H1 (cell line): ENCODE measurements at regions not wholly inside any gene's neighbourhood (a gene's known extent, or its start where the extent isn't known, plus 50 kb on each side); places are given as distances from the start of the nearest gene placed in this dataset.
"Not testable (repeated sequence)": the region's sequence is repeated elsewhere in the genome, so short reads cannot be mapped to it uniquely, and the experiment has no call there.

Experiments
- CTCF ChIA-PET: fragments of 300-600 bp; sonication (Branson Sonifier 250); formaldehyde crosslinking; loops from one replicate; lab custom pipeline; 2021; ENCODE audit not compliant: partially characterized antibody; lab: Charles Lee
- POLR2A ChIA-PET: fragments of 300-600 bp; sonication (Branson Sonifier 250); formaldehyde crosslinking; loops from one replicate; lab custom pipeline; 2021; ENCODE audit warnings: inconsistent platforms; ENCODE audit not compliant: partially characterized antibody; lab: Charles Lee
- DNase-seq, 2 experiments: peaks; one replicate each; pipeline versions ENCODE4 v3.0.0 to v3.0.0-alpha.2; 2010 to 2022; ENCODE audit warnings: low spot score in 2 of 2, low read depth in 1 of 2, mixed read lengths in 1 of 2
- FAIRE-seq: peaks from 2 replicates; lab custom pipeline; 2011; peaks lifted over from hg19 to GRCh38; lab: Jason Lieb, UNC
- H2AFZ ChIP-seq: 2 replicates; pipeline ENCODE4 v1.8.1; 2012; ENCODE audit warnings: low read length, inconsistent platforms
- H2AK5ac ChIP-seq: 2 replicates; pipeline ENCODE4 v1.6.1; 2013; ENCODE audit warnings: low read depth, low read length
- H2BK120ac ChIP-seq: replicated peaks from 2 replicates; pipeline ENCODE3; 2013; ENCODE audit warnings: low read depth, low read length, inconsistent platforms
- H2BK12ac ChIP-seq: 2 replicates; pipeline ENCODE4 v1.6.1; 2013; ENCODE audit warnings: low read depth, low read length
- H2BK15ac ChIP-seq: 2 replicates; pipeline ENCODE4 v1.6.1; 2013; ENCODE audit warnings: low read length
- H2BK20ac ChIP-seq: 2 replicates; pipeline ENCODE4 v1.6.1; 2013; ENCODE audit warnings: low read length
- H2BK5ac ChIP-seq: 2 replicates; pipeline ENCODE4 v1.6.1; 2013; ENCODE audit warnings: low read depth, low read length
- H3K14ac ChIP-seq: 2 replicates; pipeline ENCODE4 v1.6.1; 2013; ENCODE audit warnings: inconsistent platforms; ENCODE audit not compliant: insufficient read length
- H3K18ac ChIP-seq: 2 replicates; pipeline ENCODE4 v1.6.1; 2013; ENCODE audit warnings: low read length; ENCODE audit errors: extremely low read depth
- H3K23ac ChIP-seq: 2 replicates; pipeline ENCODE4 v1.6.1; 2013; ENCODE audit warnings: inconsistent platforms; ENCODE audit not compliant: insufficient read length
- H3K23me2 ChIP-seq: 2 replicates; pipeline ENCODE4 v1.6.1; 2013; ENCODE audit warnings: low read depth, low read length
- H3K27ac ChIP-seq: 2 replicates; pipeline ENCODE4 v1.6.1; 2011; ENCODE audit warnings: low read depth, low read length, inconsistent platforms
- H3K27me3 ChIP-seq, 4 experiments: replicated peaks in 1 of 4; 1 replicate in 1 of 4; 2 replicates in 3 of 4; pipeline versions ENCODE4 v1.6.1 to v1.8.1; 2011 to 2013; ENCODE audit warnings: low read length in 3 of 4, mild to moderate bottlenecking in 3 of 4, inconsistent platforms in 2 of 4, mixed read lengths in 2 of 4, moderate library complexity in 1 of 4; ENCODE audit not compliant: control insufficient read depth in 3 of 4, insufficient read depth in 3 of 4; ENCODE audit errors: extremely low read depth in 1 of 4
- H3K36me3 ChIP-seq, 4 experiments: 2 replicates each; pipeline versions ENCODE4 v1.6.1 to v1.8.1; 2011 to 2013; ENCODE audit warnings: mild to moderate bottlenecking in 4 of 4, low read length in 3 of 4, moderate library complexity in 2 of 4, control low read depth in 1 of 4, inconsistent platforms in 1 of 4; ENCODE audit not compliant: insufficient read depth in 4 of 4, control insufficient read depth in 2 of 4
- H3K4ac ChIP-seq: replicated peaks from 2 replicates; pipeline ENCODE3; 2013; ENCODE audit warnings: low read length, low read depth, mixed read lengths, inconsistent platforms; ENCODE audit not compliant: insufficient read length
- H3K4me1 ChIP-seq, 4 experiments: replicated peaks in 1 of 4; 1 replicate in 1 of 4; 2 replicates in 3 of 4; pipeline versions ENCODE4 v1.6.1 to v1.8.1; 2011 to 2013; ENCODE audit warnings: low read length in 3 of 4, inconsistent platforms in 2 of 4, mixed read lengths in 1 of 4; ENCODE audit not compliant: insufficient read depth in 4 of 4, control insufficient read depth in 3 of 4
- H3K4me2 ChIP-seq, 2 experiments: 2 replicates each; pipeline versions ENCODE4 v1.6.1 to v1.8.1; 2011 to 2013; ENCODE audit warnings: low read depth in 2 of 2, low read length in 2 of 2, control low read depth in 1 of 2, inconsistent platforms in 1 of 2, mild to moderate bottlenecking in 1 of 2; ENCODE audit not compliant: insufficient read depth in 1 of 2
- H3K4me3 ChIP-seq, 4 experiments: fragments of 200-600, 300-600 bp in 1 of 4; sonication (generic), shearing (Covaris generic), sonication (Bioruptor Twin) in 1 of 4; 2 replicates each; pipeline versions ENCODE4 v1.5.1 to v1.8.1; 2011 to 2016; ENCODE audit warnings: low read length in 4 of 4, low read depth in 3 of 4, control low read depth in 2 of 4, inconsistent platforms in 2 of 4, mild to moderate bottlenecking in 2 of 4, mixed read lengths in 1 of 4, moderate library complexity in 1 of 4; ENCODE audit not compliant: insufficient read depth in 2 of 4; ENCODE audit errors: extremely low read depth in 1 of 4
- H3K56ac ChIP-seq: replicated peaks from 2 replicates; pipeline ENCODE3; 2013; ENCODE audit warnings: low read depth, mild to moderate bottlenecking, mixed read lengths, low read length, inconsistent platforms; ENCODE audit not compliant: insufficient read length
- H3K79me1 ChIP-seq: 2 replicates; pipeline ENCODE4 v1.6.1; 2013; ENCODE audit warnings: low read depth, low read length, control low read depth
- H3K79me2 ChIP-seq, 2 experiments: 2 replicates each; pipeline versions ENCODE4 v1.6.1 to v1.8.1; 2012 to 2013; ENCODE audit warnings: low read length in 2 of 2, mild to moderate bottlenecking in 2 of 2, inconsistent platforms in 1 of 2; ENCODE audit not compliant: insufficient read depth in 2 of 2, control insufficient read depth in 1 of 2
- H3K9ac ChIP-seq, 4 experiments: replicated peaks in 1 of 4; 1 replicate in 1 of 4; 2 replicates in 3 of 4; pipeline versions ENCODE4 v1.6.1 to v1.8.1; 2011 to 2013; ENCODE audit warnings: low read depth in 3 of 4, low read length in 3 of 4, control low read depth in 2 of 4, mild to moderate bottlenecking in 2 of 4, moderate library complexity in 2 of 4, inconsistent platforms in 1 of 4; ENCODE audit errors: extremely low read depth in 1 of 4
- H3K9me3 ChIP-seq, 2 experiments: 2 replicates each; pipeline versions ENCODE4 v1.6.1 to v1.8.1; 2012 to 2013; ENCODE audit warnings: mild to moderate bottlenecking in 2 of 2, moderate library complexity in 2 of 2, control low read depth in 1 of 2, inconsistent platforms in 1 of 2, low read depth in 1 of 2, low read length in 1 of 2, mixed read lengths in 1 of 2; ENCODE audit not compliant: insufficient read depth in 2 of 2
- H4K20me1 ChIP-seq, 2 experiments: replicated peaks in 1 of 2; 2 replicates each; pipeline versions ENCODE3 to v1.8.1; 2011 to 2013; ENCODE audit warnings: inconsistent platforms in 2 of 2, low read length in 2 of 2, mild to moderate bottlenecking in 1 of 2; ENCODE audit not compliant: insufficient read depth in 2 of 2, control insufficient read depth in 1 of 2
- H4K5ac ChIP-seq: 2 replicates; pipeline ENCODE4 v1.6.1; 2013; ENCODE audit warnings: low read length, low read depth, mixed read lengths, inconsistent platforms; ENCODE audit not compliant: insufficient read length
- H4K8ac ChIP-seq: 2 replicates; pipeline ENCODE4 v1.8.0; 2013; ENCODE audit warnings: mild to moderate bottlenecking, moderate library complexity, low read length, inconsistent platforms; ENCODE audit not compliant: insufficient read depth; ENCODE audit errors: extremely low read depth
- H4K91ac ChIP-seq: replicated peaks from 2 replicates; pipeline ENCODE3; 2013; ENCODE audit warnings: low read length, mixed read lengths, inconsistent platforms; ENCODE audit not compliant: insufficient read length
- WGBS, 2 experiments: shearing (Covaris generic) in 1 of 2; methylation state at CpG; one replicate each; pipeline versions ENCODE4 v1.1.6 to v1.1.7; 2013 to 2015; ENCODE audit warnings: low lambda C conversion rate in 2 of 2, mixed read lengths in 2 of 2, inconsistent platforms in 1 of 2, low coverage in 1 of 2, missing lambda C conversion rate in 1 of 2; ENCODE audit not compliant: insufficient replicate concordance in 2 of 2, insufficient coverage in 1 of 2, insufficient read length in 1 of 2; ENCODE audit errors: extremely low coverage in 1 of 2, missing lambda C conversion rate in 1 of 2; 5-methylcytosine and 5-hydroxymethylcytosine counted together

GRCh38 chr7:76937330-76937729 lies 94.8 kb downstream of the SPDYE17 start:
- H3K23ac ChIP-seq, H2AFZ ChIP-seq, H3K9ac ChIP-seq, H3K9me3 ChIP-seq, H3K27me3 ChIP-seq, H2BK120ac ChIP-seq, H3K14ac ChIP-seq, H4K5ac ChIP-seq, H2BK5ac ChIP-seq, H4K91ac ChIP-seq, H3K4me3 ChIP-seq, CTCF ChIA-PET, H2BK12ac ChIP-seq, H3K79me2 ChIP-seq, H3K79me1 ChIP-seq, H2AK5ac ChIP-seq, H3K4me1 ChIP-seq, H3K56ac ChIP-seq, H3K27ac ChIP-seq, H3K23me2 ChIP-seq, H4K20me1 ChIP-seq, H2BK15ac ChIP-seq, H3K4ac ChIP-seq, H3K4me2 ChIP-seq, FAIRE-seq, DNase-seq, H3K36me3 ChIP-seq, H4K8ac ChIP-seq, H2BK20ac ChIP-seq, POLR2A ChIA-PET, H3K18ac ChIP-seq: not testable (repeated sequence)
- 91% methylated on average over 5 of the region's 5 CpGs; no CpG with 5 or more reads in 1 of the 2 experiments for WGBS, 2 experiments

GRCh38 chr7:76936346-76936745 lies 95.8 kb downstream of the SPDYE17 start:
- H3K4ac ChIP-seq, FAIRE-seq, H3K4me2 ChIP-seq, H3K27ac ChIP-seq, H3K9me3 ChIP-seq, H3K18ac ChIP-seq, H3K23ac ChIP-seq, CTCF ChIA-PET, H3K79me2 ChIP-seq, H2BK120ac ChIP-seq, H3K4me1 ChIP-seq, H3K23me2 ChIP-seq, H3K9ac ChIP-seq, H4K5ac ChIP-seq, H3K27me3 ChIP-seq, DNase-seq, POLR2A ChIA-PET, H4K20me1 ChIP-seq, H3K56ac ChIP-seq, H4K91ac ChIP-seq, H3K79me1 ChIP-seq, H2BK5ac ChIP-seq, H3K4me3 ChIP-seq, H2BK15ac ChIP-seq, H2BK12ac ChIP-seq, H2AFZ ChIP-seq, H3K14ac ChIP-seq, H4K8ac ChIP-seq, H3K36me3 ChIP-seq, H2BK20ac ChIP-seq, H2AK5ac ChIP-seq: not testable (repeated sequence)
- WGBS, 2 experiments = 83% methylated on average over 2 of the region's 2 CpGs; no CpG with 5 or more reads in 1 of the 2 experiments
